OCI-LY7 (cell line): ENCODE measurements at regions not wholly inside any gene's neighbourhood (a gene's known extent, or its start where the extent isn't known, plus 50 kb on each side); places are given as distances from the start of the nearest gene placed in this dataset.

ENCODE experiments used
- CTCF ChIP-seq: fragments of 200-600 bp; sonication (generic); conservative IDR thresholded peaks from 2 replicates; pipeline ENCODE4 v1.5.1; 2014; ENCODE audit warnings: mild to moderate bottlenecking, antibody characterized with exemption, low read length, moderate library complexity, mixed read lengths
- EZH2phosphoT487 ChIP-seq: fragments of 200-600 bp; sonication (generic); IDR thresholded peaks from 2 replicates; pipeline ENCODE4 v1.6.1; 2018; ENCODE audit warnings: low read depth, borderline replicate concordance, mild to moderate bottlenecking, mixed run types, antibody characterized with exemption, low read length, moderate library complexity, mixed read lengths

- TF ChIP-seq CTCF = no peak
- TF ChIP-seq EZH2phosphoT487 = no peak
Observed at GRCh38 chr11:57123590-57123989, 58.2 kb upstream of the LRRC55 start.
